Lower leg skin (tissue), 3 donors: ENCODE measurements at regions not wholly inside any gene's neighbourhood (a gene's known extent, or its start where the extent isn't known, plus 50 kb on each side); places are given as distances from the start of the nearest gene placed in this dataset.

ENCODE experiments used
- POLR2A ChIP-seq, 2 donors: fragments of 450-650 bp; IDR thresholded peaks; one replicate each; pipeline ENCODE4 v1.6.1; 2016 to 2017; ENCODE audit warnings: antibody characterized with exemption in 2 of 2, mild to moderate bottlenecking in 1 of 2, moderate library complexity in 1 of 2
- TF ChIP-seq, protein P1 (sequence below), 3 donors: fragments of 450-650 bp; IDR thresholded peaks; one replicate each; pipeline ENCODE4 v1.5.1; 2016; ENCODE audit warnings: antibody characterized with exemption in 3 of 3, mild to moderate bottlenecking in 3 of 3, moderate library complexity in 2 of 3

DNA sequence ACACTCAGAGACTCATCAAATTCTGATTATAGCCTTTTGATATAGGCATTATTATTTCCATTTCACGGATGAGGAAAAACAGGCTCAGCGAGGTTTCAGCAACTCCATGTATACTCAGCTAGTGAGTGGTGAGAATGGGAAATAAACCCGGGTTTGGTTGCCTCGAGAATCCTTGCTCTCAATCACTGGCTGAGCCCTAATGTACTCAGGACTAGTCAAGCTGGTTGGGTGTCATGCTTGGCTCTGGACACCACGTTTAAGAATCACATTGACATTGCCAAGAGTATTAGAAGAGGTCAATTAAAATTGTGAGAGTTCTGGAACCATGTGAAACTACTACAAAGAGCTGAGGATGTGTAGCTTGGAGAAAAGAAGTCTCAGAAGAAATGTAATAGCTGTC, 444.5 kb downstream of the MFSD1 start:
- TF ChIP-seq, protein P1, sequence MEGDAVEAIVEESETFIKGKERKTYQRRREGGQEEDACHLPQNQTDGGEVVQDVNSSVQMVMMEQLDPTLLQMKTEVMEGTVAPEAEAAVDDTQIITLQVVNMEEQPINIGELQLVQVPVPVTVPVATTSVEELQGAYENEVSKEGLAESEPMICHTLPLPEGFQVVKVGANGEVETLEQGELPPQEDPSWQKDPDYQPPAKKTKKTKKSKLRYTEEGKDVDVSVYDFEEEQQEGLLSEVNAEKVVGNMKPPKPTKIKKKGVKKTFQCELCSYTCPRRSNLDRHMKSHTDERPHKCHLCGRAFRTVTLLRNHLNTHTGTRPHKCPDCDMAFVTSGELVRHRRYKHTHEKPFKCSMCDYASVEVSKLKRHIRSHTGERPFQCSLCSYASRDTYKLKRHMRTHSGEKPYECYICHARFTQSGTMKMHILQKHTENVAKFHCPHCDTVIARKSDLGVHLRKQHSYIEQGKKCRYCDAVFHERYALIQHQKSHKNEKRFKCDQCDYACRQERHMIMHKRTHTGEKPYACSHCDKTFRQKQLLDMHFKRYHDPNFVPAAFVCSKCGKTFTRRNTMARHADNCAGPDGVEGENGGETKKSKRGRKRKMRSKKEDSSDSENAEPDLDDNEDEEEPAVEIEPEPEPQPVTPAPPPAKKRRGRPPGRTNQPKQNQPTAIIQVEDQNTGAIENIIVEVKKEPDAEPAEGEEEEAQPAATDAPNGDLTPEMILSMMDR (IDR thresholded peaks at IDR 0.05), result no peak
- no peak for TF ChIP-seq POLR2A (IDR thresholded peaks at IDR 0.05)
